ENCODE measurements at regions not wholly inside any gene's neighbourhood (a gene's known extent, or its start where the extent isn't known, plus 50 kb on each side); places are given as distances from the start of the nearest gene placed in this dataset.

- DNase-seq (ENCODE audit: low read depth, low spot score) (no peak), FAIRE-seq (no peak)
- intact Hi-C loops (cut with micrococcal nuclease) (no loop called here), dilution Hi-C loops (cut with MboI; ENCODE audit: extremely low pct_ligation_motif_present, low sequenced_read_pairs) (no loop called here)
- no peaks in the 10 kb centered on the region for H3K9me3 ChIP-seq (replicated peaks; ENCODE audit: control insufficient read depth, insufficient read depth, low read length)
- no peaks in the 10 kb centered on the region for H3K36me3 ChIP-seq (ENCODE audit: control insufficient read depth in 2 of 2, extremely low read depth in 1 of 2, insufficient read depth in 2 of 2, low read length in 2 of 2)
- H3K4me1 ChIP-seq (ENCODE audit: control insufficient read depth, extremely low read depth, insufficient read depth, low read length), result no peaks in the 10 kb centered on the region
- H3K9ac ChIP-seq (replicated peaks; ENCODE audit: extremely low read depth, insufficient read depth, low read length), result no peak overlapping the region
- TF ChIP-seq POLR2AphosphoS5 (IDR thresholded peaks at IDR 0.05; ENCODE audit: insufficient read depth, low read depth, low read length) (no peak), CTCF (IDR thresholded peaks at IDR 0.05; ENCODE audit: extremely low read depth in 1 of 2, insufficient read depth in 1 of 2, low read depth in 1 of 2, low read length in 2 of 2) (no peak), MYC (IDR thresholded peaks at IDR 0.05; ENCODE audit: low read depth, low read length) (no peak), FOS (IDR thresholded peaks at IDR 0.05; ENCODE audit: borderline replicate concordance, insufficient read depth, low read length) (no peak), GATA2 (IDR thresholded peaks at IDR 0.05; ENCODE audit: insufficient read depth, insufficient read length, low read depth, low read length) (no peak)
- no peak overlapping the region for H3K4me3 ChIP-seq (replicated peaks in 1 of 3; ENCODE audit: insufficient read depth in 1 of 3, low read depth in 1 of 3, low read length in 3 of 3)
- no peaks in the 10 kb centered on the region for H3K79me2 ChIP-seq (ENCODE audit: control insufficient read depth, insufficient read depth, low read length)
- no peak overlapping the region for H3K27ac ChIP-seq (ENCODE audit: insufficient read depth, low read depth, low read length)
- BruUV-seq (replicated peaks), result no TSS peak
- ChIA-PET POLR2A (no interaction called here), CTCF (no interaction called here)
- H3K9me1 ChIP-seq (replicated peaks; ENCODE audit: control insufficient read depth, extremely low read depth, insufficient read depth, low read length), result no peaks in the 10 kb centered on the region
- no peak overlapping the region for H3K4me2 ChIP-seq (ENCODE audit: insufficient read depth, low read length)
- H2AFZ ChIP-seq (ENCODE audit: low read depth, low read length), result no peak overlapping the region
- H4K20me1 ChIP-seq (replicated peaks; ENCODE audit: control insufficient read depth, extremely low read depth, insufficient read depth, low read length), result no peaks in the 10 kb centered on the region
- H3K27me3 ChIP-seq (ENCODE audit: control insufficient read depth in 2 of 2, insufficient read depth in 2 of 2, low read length in 2 of 2), result no peaks in the 10 kb centered on the region
These were observed 445.6 kb downstream of the MAT2B start for GRCh38 chr5:163951069-163951468.

- no peaks in the 10 kb centered on the region for H3K27me3 ChIP-seq (ENCODE audit: control insufficient read depth in 2 of 2, insufficient read depth in 2 of 2, low read length in 2 of 2)
- TF ChIP-seq EZH2 (IDR thresholded peaks at IDR 0.05; ENCODE audit: borderline replicate concordance, low read depth, low read length, severe bottlenecking) (no peak), GATA2 (IDR thresholded peaks at IDR 0.05; ENCODE audit: insufficient read depth, insufficient read length, low read depth, low read length) (no peak), POLR2AphosphoS5 (IDR thresholded peaks at IDR 0.05; ENCODE audit: insufficient read depth, low read depth, low read length) (no peak), JUN (IDR thresholded peaks at IDR 0.05; ENCODE audit: borderline replicate concordance, insufficient read depth, insufficient read length, low read depth) (no peak), MAX (IDR thresholded peaks at IDR 0.05; ENCODE audit: insufficient read depth, insufficient read length) (no peak), FOS (IDR thresholded peaks at IDR 0.05; ENCODE audit: borderline replicate concordance, insufficient read depth, low read length) (no peak), POLR2A (IDR thresholded peaks at IDR 0.05; ENCODE audit: low read depth, low read length) (no peak), MYC (IDR thresholded peaks at IDR 0.05; ENCODE audit: low read depth, low read length) (no peak), CTCF (IDR thresholded peaks at IDR 0.05; ENCODE audit: extremely low read depth in 1 of 2, insufficient read depth in 1 of 2, low read depth in 1 of 2, low read length in 2 of 2) (no peak)
- no peaks in the 10 kb centered on the region for H3K4me1 ChIP-seq (ENCODE audit: control insufficient read depth, extremely low read depth, insufficient read depth, low read length)
- H3K36me3 ChIP-seq (ENCODE audit: control insufficient read depth in 2 of 2, extremely low read depth in 1 of 2, insufficient read depth in 2 of 2, low read length in 2 of 2), result no peaks in the 10 kb centered on the region
- H3K79me2 ChIP-seq (ENCODE audit: control insufficient read depth, insufficient read depth, low read length), result no peaks in the 10 kb centered on the region
- DNase-seq (ENCODE audit: low read depth, low spot score) (no peak), FAIRE-seq (no peak)
- no peak overlapping the region for H3K4me2 ChIP-seq (ENCODE audit: insufficient read depth, low read length)
- no peak overlapping the region for H3K9ac ChIP-seq (replicated peaks; ENCODE audit: extremely low read depth, insufficient read depth, low read length)
- BruUV-seq (replicated peaks), result no TSS peak
- no peak overlapping the region for H2AFZ ChIP-seq (ENCODE audit: low read depth, low read length)
- no peaks in the 10 kb centered on the region for H3K9me3 ChIP-seq (replicated peaks; ENCODE audit: control insufficient read depth, insufficient read depth, low read length)
- dilution Hi-C loops (cut with MboI; ENCODE audit: extremely low pct_ligation_motif_present, low sequenced_read_pairs), result no loop called here
- H3K9me1 ChIP-seq (replicated peaks; ENCODE audit: control insufficient read depth, extremely low read depth, insufficient read depth, low read length), result no peaks in the 10 kb centered on the region
- no peak overlapping the region for H3K27ac ChIP-seq (ENCODE audit: insufficient read depth, low read depth, low read length)
- ChIA-PET CTCF (no interaction called here), POLR2A (no interaction called here)
- H4K20me1 ChIP-seq (replicated peaks; ENCODE audit: control insufficient read depth, extremely low read depth, insufficient read depth, low read length), result no peaks in the 10 kb centered on the region
- intact Hi-C loops (cut with micrococcal nuclease), result no loop called here
- no peak overlapping the region for H3K4me3 ChIP-seq (replicated peaks in 1 of 3; ENCODE audit: insufficient read depth in 1 of 3, low read depth in 1 of 3, low read length in 3 of 3)
These were observed 448.5 kb downstream of the MAT2B start for GRCh38 chr5:163953901-163954300.

Measured in endothelial cell of umbilical vein (primary cell).